ENCODE measurements at regions not wholly inside any gene's neighbourhood (a gene's known extent, or its start where the extent isn't known, plus 50 kb on each side); places are given as distances from the start of the nearest gene placed in this dataset.

GRCh38 chr2:18708203-18708715, 118.9 kb upstream of the NT5C1B start:
- DNase-seq: no peak

- DNase-seq: no peak
These were observed 116.6 kb upstream of the NT5C1B start for GRCh38 chr2:18706001-18706400.

DNA sequence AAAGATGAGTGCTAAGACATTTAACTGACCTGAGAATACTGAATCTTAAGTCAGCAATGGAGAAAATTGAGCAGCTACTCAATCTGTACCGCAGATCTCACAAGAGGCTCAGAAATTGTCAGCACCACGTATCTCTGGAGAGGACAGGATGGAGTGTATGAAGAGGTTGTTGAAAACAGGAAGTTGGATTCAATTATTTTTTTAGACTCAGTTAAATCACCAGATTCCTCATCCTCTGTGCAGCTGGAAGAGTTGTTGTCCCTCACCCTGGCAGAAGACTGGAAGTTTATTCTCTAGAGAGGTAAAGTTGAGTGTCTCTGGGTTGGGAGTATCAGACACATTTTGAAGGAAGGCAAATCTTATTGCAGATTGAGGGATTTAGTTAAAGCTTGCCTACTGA, 114.9 kb upstream of the NT5C1B start:
- DNase-seq: no peak

DNA sequence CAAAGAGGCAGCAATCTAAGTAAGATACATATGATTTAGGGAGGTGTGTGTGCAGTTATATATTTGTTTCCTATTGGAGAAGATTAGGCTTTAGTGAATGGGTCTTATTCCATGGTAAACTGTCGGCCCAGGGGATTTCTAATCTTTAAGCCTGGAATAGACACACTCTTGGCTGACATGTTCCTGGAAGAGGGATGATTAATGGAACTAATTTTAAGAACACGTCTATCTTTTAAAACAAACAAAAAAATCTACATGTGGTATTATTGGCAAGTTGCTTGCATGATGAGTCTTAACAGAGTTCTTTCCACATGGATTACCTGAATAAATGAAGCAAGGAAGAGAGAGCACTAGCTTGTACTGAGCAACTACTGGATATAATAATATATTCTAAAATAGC, 114.2 kb upstream of the NT5C1B start:
- no peak for DNase-seq

DNA sequence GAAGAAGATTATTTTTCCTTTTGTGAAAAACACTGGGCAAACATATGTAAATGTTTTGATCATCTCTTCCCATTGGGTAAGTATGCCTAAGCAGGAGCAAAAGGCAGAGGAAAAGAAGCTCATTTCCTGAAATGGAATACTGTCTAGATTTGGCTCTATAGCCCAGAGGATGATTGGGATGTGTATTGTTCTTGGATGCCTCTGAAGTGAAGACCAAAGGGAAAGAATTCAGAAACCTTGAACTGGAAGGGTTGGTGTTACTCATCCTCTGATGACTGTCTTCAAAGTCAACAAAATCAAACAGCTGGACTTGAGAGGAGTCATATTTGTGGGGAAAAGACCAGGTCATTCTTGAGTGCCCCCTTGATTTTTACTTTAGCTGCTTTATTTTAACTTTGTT, 112.6 kb upstream of the NT5C1B start:
- peak; percentile 60 for DNase-seq

DNA sequence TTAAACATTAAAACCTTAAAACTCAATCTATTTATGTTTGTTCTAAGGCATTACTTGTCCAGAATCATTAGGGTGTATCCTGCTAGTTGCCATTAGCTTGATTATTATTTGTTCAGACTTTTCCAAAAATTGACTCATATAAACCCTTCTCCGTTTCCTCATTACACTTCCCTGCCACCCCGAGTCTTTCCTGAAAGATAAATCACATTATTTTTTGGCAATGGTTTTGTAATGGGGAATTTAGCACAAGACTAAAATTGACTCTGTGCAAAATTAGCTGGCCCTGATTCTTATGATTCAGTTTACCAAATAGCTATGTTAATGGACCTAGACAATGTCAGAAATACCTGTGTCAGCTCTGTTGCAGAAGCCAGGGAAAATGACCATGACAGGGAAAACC, 112.2 kb upstream of the NT5C1B start:
- no peak for DNase-seq

- DNase-seq: no peak
These were observed 101.0 kb upstream of the NT5C1B start for GRCh38 chr2:18690342-18690741.

DNA sequence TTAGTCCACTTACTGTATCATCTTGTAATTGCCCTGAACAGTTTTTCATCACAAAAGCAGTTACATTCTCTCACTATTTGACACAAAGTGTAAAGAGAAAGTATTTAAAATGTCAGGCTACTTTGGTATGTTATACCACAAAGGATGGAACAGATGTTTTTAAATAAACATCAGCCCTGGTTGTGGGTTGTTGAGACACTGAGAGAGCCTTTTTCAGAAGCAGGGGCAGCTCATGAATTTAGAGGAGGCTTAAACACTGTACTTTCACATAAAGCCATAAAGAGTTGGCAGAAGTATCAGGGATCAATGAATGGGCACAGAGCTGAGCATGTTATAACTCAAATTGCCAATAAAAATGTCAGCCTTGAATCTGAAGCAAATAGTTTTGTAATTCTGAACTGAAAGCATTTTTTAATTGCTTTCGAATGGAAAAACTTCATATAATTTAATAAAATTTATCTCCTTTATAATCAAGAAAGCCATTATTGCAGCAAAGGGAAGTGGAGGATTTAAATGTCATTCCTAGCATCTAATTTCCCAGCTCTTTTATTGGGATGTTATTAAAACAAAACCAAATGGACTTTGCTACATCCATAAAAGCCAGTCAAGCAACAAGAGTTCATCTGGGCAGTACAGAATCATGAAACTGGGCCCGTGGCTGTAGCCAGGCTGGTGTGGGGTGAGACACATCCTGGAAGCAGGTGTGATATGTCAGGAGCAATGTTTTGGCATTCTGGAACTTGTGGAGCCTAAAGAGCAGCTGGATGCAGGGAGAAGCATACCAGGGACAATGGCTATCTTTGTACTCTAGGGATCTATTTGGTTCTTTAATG, 95.1 kb upstream of the NT5C1B start:
- peak; percentile 10 for DNase-seq

GRCh38 chr2:18682681-18683080, 93.3 kb upstream of the NT5C1B start:
- no peak for DNase-seq

- no peak for DNase-seq
These were observed 87.9 kb upstream of the NT5C1B start for GRCh38 chr2:18677280-18677679.

- no peak for DNase-seq
These were observed 84.9 kb upstream of the NT5C1B start for GRCh38 chr2:18674309-18674708.

DNA sequence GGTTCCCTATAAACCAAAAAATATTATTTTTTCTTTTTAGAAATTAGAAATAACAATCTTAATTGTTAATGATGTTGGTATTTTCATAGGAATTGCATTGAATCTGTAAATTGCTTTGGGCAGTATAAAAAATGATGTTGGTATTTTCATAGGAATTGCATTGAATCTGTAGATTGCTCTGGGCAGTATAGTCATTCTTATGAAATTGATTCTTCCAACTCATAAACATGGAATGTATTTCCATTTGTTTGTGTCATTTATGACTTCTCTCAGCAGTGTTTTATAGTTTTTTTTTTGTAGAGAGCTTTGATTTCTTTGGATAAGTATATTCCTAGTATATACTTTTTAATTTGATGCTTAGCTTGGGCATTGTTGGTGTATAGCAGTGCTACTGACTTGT, 82.0 kb upstream of the NT5C1B start:
- DNase-seq: peak; percentile 14

GRCh38 chr2:18668221-18668620, 78.9 kb upstream of the NT5C1B start:
- DNase-seq: no peak

- no peak for DNase-seq
These were observed 75.1 kb upstream of the NT5C1B start for GRCh38 chr2:18664421-18664820.

DNA sequence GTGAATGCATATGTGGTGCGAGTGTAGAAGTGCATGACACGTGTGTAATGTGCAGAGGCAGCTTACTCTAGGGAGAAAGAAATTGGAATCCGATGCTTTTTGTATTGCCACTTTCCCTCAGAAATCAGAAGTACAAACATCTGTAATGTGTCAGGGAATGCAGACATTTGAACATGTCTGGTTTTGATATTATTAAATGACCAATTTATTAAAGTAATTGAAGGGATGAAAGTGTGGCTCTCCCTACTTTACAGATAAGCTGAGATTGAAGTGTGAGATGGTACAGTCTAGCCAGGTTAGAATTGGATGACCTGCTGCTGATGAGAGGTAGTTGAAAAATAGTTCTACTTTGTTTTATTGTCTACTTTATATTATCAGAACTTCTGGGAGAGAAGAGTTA, 74.5 kb upstream of the NT5C1B start:
- no peak for DNase-seq

DNA sequence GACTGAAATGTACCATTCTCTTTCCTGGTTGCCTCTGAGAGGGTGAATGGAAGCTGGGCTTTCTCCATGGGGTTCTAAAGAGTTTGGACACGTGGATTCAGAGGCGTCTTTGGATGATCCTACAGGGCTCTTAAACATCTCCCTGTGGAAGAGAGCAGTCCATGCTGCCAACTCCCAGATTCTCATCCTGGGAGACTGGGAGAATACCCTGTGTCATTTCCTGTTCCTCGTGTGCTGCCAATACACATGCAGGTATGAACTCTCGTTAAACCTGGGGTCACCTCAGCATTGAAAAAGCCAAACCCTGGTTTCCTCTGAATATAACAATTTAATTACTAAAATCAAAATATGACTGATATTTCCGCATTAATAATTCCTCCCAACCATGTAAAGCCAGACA, 73.3 kb upstream of the NT5C1B start:
- DNase-seq: no peak

DNA sequence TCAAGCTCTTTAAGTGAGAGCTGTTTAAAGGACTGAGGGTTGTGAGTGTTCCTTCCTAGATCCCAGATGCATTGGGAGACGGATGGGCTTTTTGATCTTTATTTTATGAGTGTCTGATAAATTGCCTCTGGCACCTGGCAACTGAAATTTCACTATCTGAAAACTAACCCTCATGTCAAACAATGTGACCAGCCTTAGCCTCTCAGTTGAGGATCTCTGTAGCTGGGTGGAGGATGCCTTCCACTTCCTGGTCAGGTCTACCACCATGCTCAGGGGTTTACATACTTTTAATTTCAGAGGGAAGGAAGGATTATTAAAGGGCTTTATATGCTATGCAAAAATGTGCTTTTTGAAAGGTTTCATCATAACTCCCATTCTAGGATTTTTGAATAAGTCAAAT, 70.5 kb upstream of the NT5C1B start:
- DNase-seq: no peak

DNA sequence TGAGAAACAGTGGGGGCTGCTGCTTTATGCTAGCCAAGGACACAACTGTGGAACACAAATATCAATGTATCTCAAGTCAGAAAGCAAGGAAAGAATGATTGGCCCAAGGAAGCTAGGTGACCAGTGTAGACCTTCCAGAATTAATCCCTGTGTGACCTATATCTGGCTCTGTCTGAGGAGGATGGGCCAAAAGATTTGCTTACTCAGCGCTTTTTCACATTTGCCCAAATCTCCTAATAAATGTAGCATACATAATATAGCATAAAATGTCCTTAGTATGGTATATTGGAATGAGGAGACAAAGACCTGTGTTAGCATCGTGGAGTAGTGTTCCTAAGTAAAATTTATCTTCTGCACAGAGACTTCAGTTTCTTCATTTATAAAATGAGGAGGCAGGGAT, 66.7 kb upstream of the NT5C1B start:
- no peak for DNase-seq

DNA sequence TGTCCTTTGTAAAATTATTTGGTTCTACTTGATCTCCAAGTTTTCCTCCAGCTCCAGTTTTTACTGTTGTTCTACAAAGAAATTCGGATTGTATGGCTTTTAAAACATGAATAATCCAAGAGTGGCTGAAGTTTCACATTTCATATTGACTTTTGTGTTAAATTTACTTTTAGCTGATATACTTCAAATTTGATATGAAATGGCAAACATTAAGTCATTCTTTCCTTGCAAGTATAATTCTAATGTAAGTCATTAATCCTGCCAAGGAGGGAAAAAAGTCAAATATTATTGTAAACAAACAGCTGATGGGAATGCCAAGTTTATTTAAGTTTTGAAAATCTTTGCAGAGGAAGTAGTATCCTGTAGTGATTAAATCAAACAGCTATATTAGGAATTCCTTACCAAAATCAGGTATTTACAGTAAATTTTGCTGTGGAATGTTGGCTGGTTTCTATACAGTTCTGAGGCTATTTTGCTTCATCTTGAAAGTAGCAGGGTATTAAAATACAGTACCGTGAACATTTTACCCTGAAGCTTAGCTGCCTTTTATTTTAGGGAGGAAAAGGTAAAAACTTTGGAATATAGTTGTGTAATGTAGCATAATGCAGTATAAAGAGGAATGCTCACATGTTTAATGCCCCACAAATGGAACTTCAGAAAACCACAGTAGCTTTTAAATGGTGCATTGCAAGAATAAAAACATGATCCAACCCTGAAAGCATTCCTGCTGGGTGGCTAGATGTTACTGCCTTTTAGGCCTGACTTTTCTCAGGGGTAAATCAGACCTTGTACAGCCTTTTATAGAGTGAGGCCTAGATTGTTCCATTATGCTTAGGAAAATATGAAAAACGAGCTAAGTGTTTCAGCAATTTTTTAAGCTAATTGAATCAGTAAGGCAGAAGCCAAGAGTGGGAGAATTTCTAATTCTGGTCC, 62.7 kb upstream of the NT5C1B start:
- DNase-seq: peak; percentile 89

GRCh38 chr2:18650221-18650620, 60.9 kb upstream of the NT5C1B start:
- no peak for DNase-seq

DNA sequence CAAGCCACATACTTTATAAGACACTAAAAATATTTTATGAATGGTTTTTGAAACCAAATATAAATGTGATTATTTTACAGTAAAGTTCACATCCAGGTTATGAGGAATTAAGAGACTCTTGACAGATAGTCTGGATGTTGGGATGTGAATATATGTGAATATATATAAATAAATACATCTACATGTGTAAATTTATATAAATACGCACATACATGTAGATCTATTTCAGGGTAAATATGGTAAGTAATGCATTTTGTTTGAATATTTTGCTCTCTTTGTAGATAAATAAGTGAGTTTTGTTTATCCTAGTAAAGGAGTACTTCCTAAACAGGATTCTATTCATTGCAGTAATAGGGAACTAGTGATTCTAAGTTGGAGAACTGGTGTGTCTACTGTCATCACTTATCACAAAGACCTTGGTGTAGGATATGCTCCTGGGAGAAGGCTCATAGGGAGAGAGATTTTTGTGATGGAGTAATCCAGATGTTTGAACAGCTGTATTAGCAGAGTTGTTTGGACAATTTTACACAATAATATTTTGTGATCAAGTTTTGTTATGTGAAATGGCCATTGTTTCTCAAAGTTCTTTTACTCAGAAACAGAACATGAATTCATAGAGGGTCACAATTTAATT, 60.2 kb upstream of the NT5C1B start:
- no peak for DNase-seq

- DNase-seq: no peak
These were observed 58.8 kb upstream of the NT5C1B start for GRCh38 chr2:18648161-18648560.

DNA sequence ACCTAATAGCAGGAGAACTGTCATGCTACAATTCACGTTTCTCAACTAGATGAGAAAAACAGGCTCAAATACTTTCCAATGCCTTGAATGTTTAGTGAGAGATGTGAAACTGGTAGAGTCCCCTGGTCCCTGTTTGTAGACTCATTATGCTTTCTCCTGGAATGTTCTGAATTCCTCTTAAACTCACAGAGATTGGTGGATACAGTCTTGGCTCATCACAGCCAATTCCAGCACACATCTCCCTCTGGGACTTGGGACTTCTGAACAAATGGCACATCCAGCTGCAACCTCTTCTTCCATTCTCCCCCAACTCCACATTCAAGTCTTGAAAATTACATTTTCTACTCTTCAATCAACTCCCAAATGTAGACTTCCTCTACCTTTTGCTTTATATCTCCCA, 58.4 kb upstream of the NT5C1B start:
- peak; percentile 66 for DNase-seq

Measured in fibroblast of skin of scalp (primary cell).